Renal pelvis (tissue), 1 donor: ENCODE measurements at regions not wholly inside any gene's neighbourhood (a gene's known extent, or its start where the extent isn't known, plus 50 kb on each side); places are given as distances from the start of the nearest gene placed in this dataset.
"Not testable (repeated sequence)": the region's sequence is repeated elsewhere in the genome, so short reads cannot be mapped to it uniquely, and the experiment has no call there.

Source experiments
- DNase-seq: peaks from one replicate; pipeline ENCODE4 v3.0.0-alpha.2; 2013

- DNase-seq, result no peak
Measured at GRCh38 chr2:160550048-160550447, 56.4 kb upstream of the RBMS1 start.

- DNase-seq, result no peak
Measured at GRCh38 chr2:160551259-160551658, 57.7 kb upstream of the RBMS1 start.

GRCh38 chr2:160555420-160556071, 61.9 kb upstream of the RBMS1 start:
- no peak for DNase-seq

GRCh38 chr2:160557903-160558302, 64.3 kb upstream of the RBMS1 start:
- DNase-seq, result no peak

DNA sequence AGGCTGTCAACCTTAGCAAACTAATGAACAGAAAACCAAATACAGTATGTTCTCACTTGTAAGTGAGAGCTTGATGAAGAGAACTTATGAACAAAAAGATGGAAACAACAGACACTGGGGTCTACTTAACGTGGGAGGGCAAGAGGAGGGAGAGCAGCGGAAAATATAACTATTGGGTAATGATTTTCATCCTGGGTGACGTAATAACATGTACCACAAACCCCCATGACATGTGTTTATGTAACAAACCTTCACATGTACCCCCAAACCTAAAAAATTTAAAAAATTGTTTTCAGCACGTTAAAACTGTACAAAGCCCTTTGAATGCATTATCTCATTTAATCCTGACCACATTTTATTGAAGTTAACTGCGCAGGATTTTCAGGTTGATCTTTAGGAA, 64.9 kb upstream of the RBMS1 start:
- no peak for DNase-seq

DNA sequence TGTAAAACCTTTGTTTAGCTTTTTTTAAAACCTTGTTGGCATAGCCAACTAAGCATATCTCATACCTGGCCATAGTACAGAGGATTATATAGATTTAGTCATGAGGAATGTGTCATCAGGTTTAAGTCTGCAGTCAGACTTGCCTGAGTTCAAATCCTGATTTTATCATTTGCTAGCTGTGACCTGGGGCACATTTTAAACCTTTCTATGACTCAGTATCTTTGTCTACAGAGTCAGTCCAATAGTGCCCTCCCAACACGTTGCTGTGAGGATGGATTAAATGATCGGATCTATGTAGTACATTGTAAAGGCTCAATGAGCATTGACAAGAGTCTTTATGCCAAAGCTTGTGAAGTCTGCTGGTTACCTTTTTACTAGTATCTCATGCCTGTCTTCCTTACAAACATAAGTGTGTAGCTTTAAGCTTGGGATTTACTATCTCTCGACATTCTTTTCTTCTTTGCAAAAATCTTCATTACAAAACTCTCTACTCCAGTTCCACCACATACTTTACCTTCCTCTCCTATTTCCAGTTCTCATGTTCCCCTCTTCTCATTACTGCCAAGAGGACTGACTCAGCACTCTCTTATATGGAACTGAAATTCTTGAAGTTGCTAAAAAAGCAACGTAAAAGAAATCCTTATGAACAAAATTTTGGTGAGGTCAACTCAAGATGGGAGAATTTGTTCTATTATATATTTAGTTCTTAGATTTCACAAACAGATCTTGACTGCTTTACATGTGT, 68.1 kb upstream of the RBMS1 start:
- DNase-seq, result no peak

DNA sequence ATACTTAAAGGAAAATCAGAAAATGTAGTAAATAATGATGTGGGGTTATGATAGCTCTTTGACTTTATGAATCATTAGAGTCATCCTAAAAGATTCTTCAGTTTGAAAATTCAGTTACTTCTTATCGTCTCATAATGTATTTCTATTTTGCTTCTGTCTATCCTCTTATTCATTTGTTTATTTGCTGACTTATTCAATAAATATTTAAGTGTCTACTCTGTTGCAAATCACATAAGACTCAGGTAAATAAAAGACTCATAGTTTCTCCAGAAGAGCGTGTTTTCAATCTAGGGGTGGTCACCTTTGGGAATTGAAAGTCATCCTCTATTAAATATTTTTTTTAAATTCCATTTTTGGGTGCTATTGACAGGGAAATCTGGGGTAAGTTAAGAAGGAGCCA, 69.1 kb upstream of the RBMS1 start:
- no peak for DNase-seq

DNA sequence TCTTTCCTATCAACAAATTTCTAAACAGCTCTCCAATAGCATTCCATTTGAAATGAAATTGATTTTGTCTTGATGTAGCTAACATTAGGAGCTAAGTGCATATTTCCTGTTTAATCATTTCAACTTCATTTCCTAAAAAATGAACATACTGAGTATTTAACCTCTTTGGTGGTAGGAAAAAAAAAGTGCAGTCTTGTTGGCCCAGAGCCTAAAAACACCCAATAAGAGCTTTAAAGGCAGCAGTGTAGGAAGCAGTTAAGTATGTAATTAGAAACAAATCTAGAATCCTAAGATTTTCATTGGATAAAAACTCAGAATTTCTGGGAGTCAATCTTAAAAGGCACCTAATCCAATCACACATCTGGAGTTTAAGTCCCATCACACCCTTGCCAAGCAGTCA, 71.0 kb upstream of the RBMS1 start:
- no peak for DNase-seq

- no peak for DNase-seq
Measured at GRCh38 chr2:160565099-160565845, 71.7 kb upstream of the RBMS1 start.

DNA sequence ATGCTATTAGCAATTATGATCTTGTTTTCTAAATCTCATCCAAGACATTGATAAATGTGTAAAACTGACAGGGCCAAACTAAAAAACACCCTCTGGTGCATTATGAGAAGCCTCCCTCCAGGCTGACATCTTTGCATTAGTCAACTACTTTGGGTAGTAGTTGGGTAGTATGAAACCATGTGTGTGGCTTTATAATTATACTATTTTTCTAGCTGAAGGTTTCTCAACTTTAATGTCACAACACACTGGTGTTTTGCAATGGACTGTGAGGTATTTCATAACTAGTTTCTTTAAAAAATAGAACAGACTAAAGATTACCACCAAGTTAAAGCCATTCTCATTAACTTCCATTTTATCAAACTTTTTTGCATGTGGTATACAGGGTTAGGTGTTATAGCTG, 73.1 kb upstream of the RBMS1 start:
- DNase-seq, result no peak

- DNase-seq, result no peak
Measured at GRCh38 chr2:160568856-160569255, 75.2 kb upstream of the RBMS1 start.

DNA sequence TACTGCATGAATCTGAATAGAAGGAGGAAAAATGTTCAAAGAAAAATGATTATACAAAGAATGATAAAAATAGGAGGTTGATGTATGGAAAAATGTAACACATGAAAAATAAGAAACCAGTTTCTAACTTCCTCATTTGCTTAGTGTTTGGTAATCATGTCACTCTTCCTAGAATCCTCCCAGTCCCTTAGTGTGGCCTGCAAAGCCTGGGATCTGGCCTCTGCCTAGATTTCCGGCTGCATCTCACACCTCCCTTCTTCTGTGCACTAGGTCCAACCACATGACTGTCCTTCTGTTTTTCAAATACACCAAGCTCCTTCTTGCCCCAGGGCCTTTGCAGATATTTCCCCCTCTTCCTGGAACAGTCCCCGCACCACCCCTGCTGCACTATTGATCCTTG, 76.8 kb upstream of the RBMS1 start:
- DNase-seq, result no peak

DNA sequence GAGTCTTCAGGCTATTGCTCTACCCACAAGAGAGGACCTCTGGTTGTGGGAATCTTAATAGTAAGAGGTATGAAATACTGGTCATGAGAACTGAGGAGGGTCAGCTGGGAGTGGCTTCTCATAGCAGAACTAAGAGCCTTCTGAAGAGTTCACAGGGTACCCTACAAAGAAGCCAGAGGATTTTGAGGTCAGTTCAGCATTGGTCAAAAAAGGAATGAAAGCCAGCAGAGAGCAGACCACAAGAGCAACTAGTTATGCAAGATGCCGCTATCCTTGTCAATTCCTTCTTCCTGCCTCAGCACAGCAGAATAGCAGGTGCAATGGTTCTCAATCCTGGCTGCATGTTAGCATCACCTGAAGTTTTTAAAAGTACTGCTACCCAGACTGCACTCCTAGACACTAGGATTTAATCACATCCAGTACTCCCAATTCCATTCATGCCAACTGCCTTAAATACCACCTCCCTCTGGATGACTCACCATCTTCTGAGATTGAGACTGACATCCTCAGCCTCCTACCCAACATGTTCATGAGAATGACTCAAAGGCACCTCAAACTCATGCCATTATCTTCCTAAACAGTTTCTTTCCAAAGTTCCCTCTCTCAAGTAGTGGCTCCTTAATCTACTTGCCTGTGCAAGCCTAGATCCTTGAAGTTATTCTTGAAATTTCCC, 81.0 kb upstream of the RBMS1 start:
- no peak for DNase-seq

DNA sequence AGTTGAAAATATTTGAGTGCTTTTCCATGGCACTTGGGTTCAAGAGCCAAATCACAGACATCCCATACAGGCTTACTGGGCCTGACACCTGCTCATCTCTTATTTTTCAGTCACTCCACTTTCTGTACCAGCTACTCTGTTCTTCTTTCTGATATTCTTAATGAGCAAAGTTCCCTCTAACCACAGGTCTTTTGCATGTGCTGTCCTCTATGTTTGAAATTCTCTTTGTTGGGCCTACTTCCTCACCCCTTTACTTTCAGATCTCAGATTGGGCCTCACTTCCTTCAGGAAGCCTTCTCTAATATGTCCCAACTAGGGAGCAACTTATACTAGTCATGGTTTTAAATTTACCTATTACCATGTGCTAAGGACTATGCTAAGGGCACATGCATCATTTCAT, 81.8 kb upstream of the RBMS1 start:
- no peak for DNase-seq

GRCh38 chr2:160576054-160576499, 82.5 kb upstream of the RBMS1 start:
- DNase-seq, result no peak

DNA sequence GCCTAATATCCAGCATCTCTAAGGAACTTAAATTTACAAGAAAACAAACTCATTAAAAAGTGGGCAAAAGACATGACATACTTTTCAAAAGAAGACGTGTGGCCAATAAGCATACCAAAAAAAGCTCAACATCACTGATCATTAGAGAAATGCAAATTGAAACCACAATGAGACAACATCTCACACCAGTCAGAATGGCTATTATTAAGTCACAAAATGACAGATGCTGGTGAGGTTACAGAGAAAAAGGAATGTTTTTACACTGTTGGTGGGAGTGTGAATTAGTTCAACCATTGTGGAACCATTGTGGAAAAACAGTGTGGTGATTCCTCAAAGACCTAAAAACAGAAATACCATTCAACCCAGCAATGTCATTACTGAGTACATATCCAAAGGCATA, 83.5 kb upstream of the RBMS1 start:
- not testable (repeated sequence) for DNase-seq

DNA sequence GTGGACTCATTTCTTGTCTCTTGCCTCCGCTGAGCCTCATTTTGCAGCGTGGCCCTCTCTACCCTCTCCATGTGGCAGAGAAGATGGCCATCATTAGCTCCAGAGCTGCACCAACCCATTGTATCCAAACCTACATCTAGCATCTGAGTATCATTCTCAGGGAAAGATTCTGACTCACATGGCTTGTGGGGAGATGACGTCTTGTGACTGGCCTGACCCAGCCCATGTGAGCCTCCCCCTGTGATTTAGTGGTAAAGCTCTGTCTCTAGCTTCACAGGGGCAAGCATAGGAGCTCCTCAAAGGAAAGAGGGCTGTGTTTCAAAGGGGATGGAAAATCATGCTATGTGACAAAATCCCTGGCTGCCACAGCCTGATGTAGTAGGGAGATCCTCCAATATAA, 87.4 kb upstream of the RBMS1 start:
- DNase-seq, result no peak

GRCh38 chr2:160581448-160581847, 87.8 kb upstream of the RBMS1 start:
- no peak for DNase-seq

DNA sequence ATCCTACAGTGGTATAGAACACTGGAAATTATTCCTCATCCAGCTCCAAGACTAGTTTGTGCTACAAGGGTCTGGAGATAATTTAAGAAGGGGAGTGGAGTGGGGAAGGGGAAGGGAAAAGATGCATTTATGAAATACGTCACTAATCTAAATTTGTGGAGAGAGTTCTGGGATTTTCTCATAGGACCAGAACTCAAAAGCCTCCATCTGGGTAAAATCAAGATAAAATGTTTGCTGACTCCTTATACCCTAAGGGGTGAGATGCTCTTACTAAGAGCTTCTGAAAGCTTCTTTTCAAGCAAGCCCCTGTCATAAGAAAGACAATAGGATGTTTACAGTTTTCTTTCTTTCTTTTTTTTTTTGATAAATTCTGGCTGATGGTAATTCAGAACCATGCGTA, 88.5 kb upstream of the RBMS1 start:
- DNase-seq, result no peak

GRCh38 chr2:160582490-160583145, 89.0 kb upstream of the RBMS1 start:
- peak; percentile 58 for DNase-seq

- peak; percentile 55 for DNase-seq
Measured at GRCh38 chr2:160583146-160583535, 89.5 kb upstream of the RBMS1 start.
